Parathyroid adenoma (tissue), 2 donors: ENCODE measurements at regions not wholly inside any gene's neighbourhood (a gene's known extent, or its start where the extent isn't known, plus 50 kb on each side); places are given as distances from the start of the nearest gene placed in this dataset.

Experiments
- H2AFZ ChIP-seq: fragments of 300-600 bp; sonication (generic); one replicate; pipeline ENCODE4 v1.7.0; 2017; ENCODE audit warnings: antibody characterized with exemption, mild to moderate bottlenecking
- H3K27ac ChIP-seq: fragments of 300-600 bp; sonication (generic); one replicate; pipeline ENCODE4 v1.7.0; 2017
- H3K27me3 ChIP-seq: fragments of 300-600 bp; sonication (generic); one replicate; pipeline ENCODE4 v1.7.0; 2017; ENCODE audit warnings: low read length; ENCODE audit not compliant: control insufficient read depth, insufficient read depth
- H3K36me3 ChIP-seq: fragments of 300-600 bp; sonication (generic); one replicate; pipeline ENCODE4 v1.7.0; 2017; ENCODE audit warnings: low read length; ENCODE audit not compliant: control insufficient read depth, insufficient read depth
- H3K4me1 ChIP-seq: fragments of 300-600 bp; sonication (generic); one replicate; pipeline ENCODE4 v1.7.0; 2017; ENCODE audit warnings: control low read depth
- H3K4me2 ChIP-seq: fragments of 300-600 bp; sonication (generic); one replicate; pipeline ENCODE4 v1.7.0; 2017; ENCODE audit warnings: low read length
- H3K4me3 ChIP-seq: fragments of 300-600 bp; sonication (generic); one replicate; pipeline ENCODE4 v1.7.0; 2017; ENCODE audit warnings: low read depth, low read length
- H3K79me2 ChIP-seq: fragments of 300-600 bp; sonication (generic); one replicate; pipeline ENCODE4 v1.7.0; 2017; ENCODE audit warnings: control low read depth
- H3K9ac ChIP-seq: fragments of 300-600 bp; sonication (generic); one replicate; pipeline ENCODE4 v1.7.0; 2017; ENCODE audit warnings: mild to moderate bottlenecking
- H3K9me3 ChIP-seq: fragments of 300-600 bp; sonication (generic); one replicate; pipeline ENCODE4 v1.7.0; 2017; ENCODE audit warnings: low read length; ENCODE audit not compliant: control insufficient read depth
- CTCF ChIP-seq: fragments of 300-600 bp; sonication (generic); IDR thresholded peaks from one replicate; pipeline ENCODE4 v1.7.0; 2017; ENCODE audit warnings: antibody characterized with exemption, mild to moderate bottlenecking
- donor health status: primary hyperparathyroidism.

- Histone ChIP-seq H3K79me2 (no peaks in the 10 kb centered on the region), H3K4me3 (no peak overlapping the region), H3K4me1 (no peaks in the 10 kb centered on the region), H3K27me3 (no peaks in the 10 kb centered on the region), H3K36me3 (no peaks in the 10 kb centered on the region), H3K27ac (peak overlapping the region; percentile 74), H3K9me3 (no peaks in the 10 kb centered on the region), H3K4me2 (no peak overlapping the region), H2AFZ (no peak overlapping the region), H3K9ac (no peak overlapping the region)
- TF ChIP-seq CTCF, result no peak
These were observed 107.5 kb upstream of the THBS1 start for GRCh38 chr15:39473298-39473947.

DNA sequence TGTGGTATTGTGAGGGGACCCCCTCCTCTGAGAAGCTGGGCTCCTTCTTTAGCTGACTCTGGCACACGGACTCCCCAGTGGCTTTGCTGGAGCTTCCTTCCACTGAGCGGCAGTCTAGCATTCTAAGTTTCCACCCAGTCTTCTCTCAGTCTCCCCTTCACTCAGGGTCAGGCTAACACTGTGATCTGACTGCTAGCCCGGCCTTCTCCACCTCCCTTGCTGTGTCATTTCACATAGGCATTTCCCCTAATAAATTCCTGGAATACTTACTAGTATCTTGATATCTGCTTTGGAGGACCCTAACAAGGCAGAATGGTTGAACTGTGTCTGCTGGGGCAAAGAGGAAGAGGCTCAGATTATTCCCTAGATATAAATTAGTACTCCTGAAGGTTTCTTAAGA is 106.2 kb upstream of the THBS1 start:
- H3K27ac ChIP-seq, result no peak overlapping the region
- no peaks in the 10 kb centered on the region for H3K9me3 ChIP-seq

DNA sequence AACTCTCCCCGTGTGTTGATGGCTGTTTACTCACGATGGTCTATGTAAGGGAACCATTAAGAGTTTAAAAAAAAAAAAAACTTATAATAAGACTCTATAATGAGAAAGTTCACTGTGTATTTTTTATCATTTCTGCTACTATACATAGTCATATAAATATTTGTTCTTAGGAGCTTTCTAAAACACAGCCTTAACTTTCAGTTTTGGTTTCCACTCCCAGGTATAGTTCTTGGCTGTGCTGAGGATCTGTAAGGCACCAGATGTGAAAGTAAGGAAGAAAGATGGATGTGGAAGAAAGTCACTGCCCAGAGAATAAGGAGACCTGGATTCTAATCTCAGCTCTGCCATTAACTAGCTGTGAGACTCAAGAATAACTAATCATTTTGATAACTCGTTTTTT is 101.9 kb upstream of the THBS1 start:
- TF ChIP-seq CTCF, result no peak
- no peak overlapping the region for H3K4me2 ChIP-seq
- H3K4me3 ChIP-seq, result no peak overlapping the region
- H3K27ac ChIP-seq, result no peak overlapping the region
- no peaks in the 10 kb centered on the region for H3K4me1 ChIP-seq
- H3K79me2 ChIP-seq, result no peaks in the 10 kb centered on the region
- no peak overlapping the region for H2AFZ ChIP-seq
- no peaks in the 10 kb centered on the region for H3K36me3 ChIP-seq
- no peaks in the 10 kb centered on the region for H3K27me3 ChIP-seq
- H3K9me3 ChIP-seq, result no peaks in the 10 kb centered on the region
- H3K9ac ChIP-seq, result no peak overlapping the region

More for the DNA sequence above, 106.2 kb upstream of the THBS1 start:
- Histone ChIP-seq H3K4me3 (no peak overlapping the region), H3K27me3 (no peaks in the 10 kb centered on the region), H3K4me2 (no peak overlapping the region), H3K36me3 (no peaks in the 10 kb centered on the region), H2AFZ (no peak overlapping the region), H3K9ac (no peak overlapping the region), H3K79me2 (no peaks in the 10 kb centered on the region), H3K4me1 (no peaks in the 10 kb centered on the region)
- TF ChIP-seq CTCF, result no peak

DNA sequence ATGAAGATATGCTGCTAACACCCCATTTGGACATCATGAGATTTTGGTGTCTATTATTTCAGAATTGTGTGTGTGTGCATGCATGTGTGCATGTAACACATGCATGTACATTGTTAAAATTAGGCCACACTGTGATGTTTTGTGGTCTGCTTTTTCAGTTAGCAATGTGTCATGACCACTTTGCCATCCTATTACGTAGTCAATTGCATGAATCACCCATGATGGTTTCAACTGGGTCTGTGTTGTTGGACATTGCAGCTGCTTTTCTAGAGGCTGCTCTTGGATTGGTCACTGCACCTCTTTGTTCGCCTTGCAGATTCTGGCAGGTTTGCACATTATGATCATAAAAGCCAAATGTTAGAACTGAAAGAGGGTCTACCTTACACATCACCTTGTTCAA is 101.0 kb upstream of the THBS1 start:
- Histone ChIP-seq H3K79me2 (no peaks in the 10 kb centered on the region), H3K4me3 (no peak overlapping the region), H3K27me3 (no peaks in the 10 kb centered on the region), H2AFZ (no peak overlapping the region), H3K27ac (no peak overlapping the region), H3K9me3 (no peaks in the 10 kb centered on the region), H3K4me2 (no peak overlapping the region), H3K4me1 (no peaks in the 10 kb centered on the region), H3K36me3 (no peaks in the 10 kb centered on the region), H3K9ac (no peak overlapping the region)
- no peak for TF ChIP-seq CTCF

DNA sequence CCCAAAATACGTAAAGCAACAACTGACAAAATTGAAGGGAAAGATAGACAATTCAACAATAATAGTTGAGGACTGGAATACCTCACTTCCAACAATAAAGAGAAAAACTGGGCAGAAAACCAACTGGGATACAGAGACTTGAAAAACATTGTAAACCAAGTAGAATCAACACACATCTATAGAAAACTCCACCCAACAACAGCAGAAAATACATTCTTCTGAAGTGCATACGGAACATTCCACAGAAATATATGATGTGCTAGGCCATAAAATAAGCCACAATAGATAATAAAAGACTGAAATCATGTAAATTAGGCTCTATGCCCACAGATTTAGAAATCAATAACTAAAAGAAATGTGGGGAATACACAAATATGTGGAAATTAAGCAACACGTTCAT is 98.4 kb upstream of the THBS1 start:
- no peak overlapping the region for H2AFZ ChIP-seq
- no peaks in the 10 kb centered on the region for H3K4me1 ChIP-seq
- no peak overlapping the region for H3K4me3 ChIP-seq
- no peaks in the 10 kb centered on the region for H3K27me3 ChIP-seq
- no peak overlapping the region for H3K27ac ChIP-seq
- no peaks in the 10 kb centered on the region for H3K79me2 ChIP-seq
- no peak for TF ChIP-seq CTCF
- H3K36me3 ChIP-seq, result no peaks in the 10 kb centered on the region
- H3K4me2 ChIP-seq, result no peak overlapping the region
- no peak overlapping the region for H3K9ac ChIP-seq
- no peaks in the 10 kb centered on the region for H3K9me3 ChIP-seq
